Activated T-cell treated with anti-CD3 and anti-CD28 coated beads, Interleukin-2, amount 50 U/mL, for 72 hours (primary cell): ENCODE measurements at regions not wholly inside any gene's neighbourhood (a gene's known extent, or its start where the extent isn't known, plus 50 kb on each side); places are given as distances from the start of the nearest gene placed in this dataset.

Source experiments
- ATAC-seq, 2 donors: fragments of 150-1000 bp; cut with Tn5 transposase; replicated peaks in 1 of 2; 2 replicates each; pipeline ENCODE4 v1.10.0; 2021; ENCODE audit warnings: moderate library complexity in 2 of 2, mild to moderate bottlenecking in 1 of 2
- DNase-seq, 2 donors: peaks; one replicate each; pipeline ENCODE4 v3.0.0; 2021 to 2022; ENCODE audit warnings: mixed read lengths in 1 of 2
- H3K27ac Mint-ChIP-seq: one replicate; pipeline ENCODE4 v1.8.0; 2022; ENCODE audit warnings: mild to moderate bottlenecking, moderate library complexity, mixed read lengths
- H3K27me3 Mint-ChIP-seq: one replicate; pipeline ENCODE4 v1.8.0; 2022; ENCODE audit warnings: low read depth, mixed read lengths
- H3K36me3 Mint-ChIP-seq, 2 donors: one replicate each; pipeline ENCODE4 v1.8.0; 2022; ENCODE audit warnings: mixed read lengths in 2 of 2, mild to moderate bottlenecking in 1 of 2; ENCODE audit not compliant: insufficient read depth in 2 of 2
- H3K4me1 Mint-ChIP-seq: one replicate; pipeline ENCODE4 v1.8.0; 2022; ENCODE audit warnings: low read depth, mixed read lengths
- H3K4me3 Mint-ChIP-seq, 2 donors: one replicate each; pipeline ENCODE4 v1.8.0; 2022; ENCODE audit warnings: mild to moderate bottlenecking in 2 of 2, mixed read lengths in 2 of 2, moderate library complexity in 2 of 2
- H3K9me3 Mint-ChIP-seq, 2 donors: one replicate each; pipeline ENCODE4 v1.8.0; 2022; ENCODE audit warnings: mixed read lengths in 2 of 2

DNA sequence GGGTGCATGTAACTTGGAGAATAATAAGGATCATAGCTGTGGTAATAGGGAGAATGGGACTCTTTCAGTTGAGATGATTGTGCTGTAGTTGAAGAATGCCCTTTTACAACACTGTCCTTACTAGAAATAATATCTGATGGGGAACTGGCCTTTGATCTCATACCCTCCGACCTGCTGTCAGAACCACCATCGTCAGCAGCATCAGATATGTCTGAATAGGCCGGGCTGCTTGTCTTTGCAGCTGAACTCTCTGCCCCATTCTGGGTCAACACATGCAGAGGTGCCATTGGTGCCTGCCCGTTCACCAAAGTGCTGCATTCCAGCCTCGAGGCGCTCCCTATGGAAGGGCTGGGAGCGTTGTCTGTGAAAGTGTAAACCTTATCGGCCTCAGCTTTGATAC, 99.1 kb downstream of the ZNF608 start:
- Mint-ChIP-seq H3K27me3 (peaks cover 58% of the 10 kb centered on the region), H3K4me1 (peaks cover 15% of the 10 kb centered on the region), H3K4me3 (no peak overlapping the region), H3K36me3 (no peaks in the 10 kb centered on the region), H3K27ac (no peak overlapping the region), H3K9me3 (no peaks in the 10 kb centered on the region)
- DNase-seq = no peak
- no peak for ATAC-seq

DNA sequence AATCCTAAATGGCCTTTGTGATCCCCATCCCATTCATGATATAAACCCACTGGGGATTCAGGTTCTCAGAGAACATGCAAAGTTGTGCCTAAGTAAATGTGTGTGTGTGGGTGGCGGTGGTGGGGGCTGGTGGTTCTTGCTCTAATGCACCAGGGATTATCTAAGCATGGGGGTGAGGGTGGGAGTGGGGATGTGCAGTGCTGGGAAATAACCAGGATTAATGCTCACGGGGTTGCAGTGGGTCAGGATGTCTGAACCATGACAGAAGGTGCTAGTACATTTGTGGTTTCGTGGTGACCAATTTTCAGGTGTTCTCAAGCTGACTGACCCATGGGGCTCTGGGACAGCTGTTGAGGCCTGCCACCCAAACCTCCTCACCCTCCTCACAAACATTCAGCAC, 101.0 kb downstream of the ZNF608 start:
- peaks cover 15% of the 10 kb centered on the region for H3K4me1 Mint-ChIP-seq
- no peak overlapping the region for H3K4me3 Mint-ChIP-seq
- DNase-seq = no peak
- H3K27ac Mint-ChIP-seq = no peak overlapping the region
- no peaks in the 10 kb centered on the region for H3K9me3 Mint-ChIP-seq
- no peaks in the 10 kb centered on the region for H3K36me3 Mint-ChIP-seq
- no peak for ATAC-seq
- peaks cover 66% of the 10 kb centered on the region for H3K27me3 Mint-ChIP-seq

DNA sequence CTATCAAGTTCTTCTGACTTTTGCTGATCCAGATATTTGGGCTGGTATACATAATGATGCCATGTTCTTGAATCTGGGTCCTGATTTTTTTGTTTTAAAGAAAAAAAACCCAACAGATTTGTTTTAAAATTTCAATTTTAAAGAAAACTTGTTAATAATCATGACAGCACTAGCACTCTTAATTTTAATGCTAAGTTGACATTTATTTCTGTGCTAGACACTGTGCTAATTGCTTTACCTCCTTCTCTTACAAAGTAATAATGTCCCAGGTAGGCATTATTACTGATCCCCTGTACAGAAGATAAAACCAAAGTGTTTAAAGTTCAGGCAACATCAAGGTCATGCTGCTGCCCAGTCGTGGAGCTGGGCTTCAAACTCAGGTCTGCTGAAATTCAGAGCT, 101.9 kb downstream of the ZNF608 start:
- Mint-ChIP-seq H3K4me1 (peaks cover 7% of the 10 kb centered on the region), H3K36me3 (no peaks in the 10 kb centered on the region), H3K27ac (no peak overlapping the region), H3K4me3 (no peak overlapping the region), H3K9me3 (no peaks in the 10 kb centered on the region), H3K27me3 (peaks cover 66% of the 10 kb centered on the region)
- ATAC-seq = no peak
- no peak for DNase-seq

DNA sequence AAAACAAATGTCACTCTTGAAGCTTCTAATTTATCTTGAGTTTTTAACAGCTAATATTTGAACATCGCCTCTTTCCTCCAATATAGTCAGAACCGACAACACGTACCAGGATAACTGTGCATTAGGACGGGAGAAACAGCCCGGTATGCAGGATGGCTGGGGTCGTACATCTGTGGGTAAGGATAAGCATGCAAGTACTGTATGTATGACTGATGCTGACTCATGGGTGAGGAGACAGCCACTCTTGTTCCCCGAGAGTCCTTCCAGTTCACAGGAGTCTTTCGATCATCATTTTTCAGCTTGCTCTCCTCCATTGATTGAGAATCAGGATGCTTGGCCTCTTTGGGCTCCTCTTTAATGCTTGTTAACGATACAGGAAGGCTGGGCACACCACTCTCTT, 102.3 kb downstream of the ZNF608 start:
- DNase-seq = no peak
- no peak for ATAC-seq
- peaks cover 66% of the 10 kb centered on the region for H3K27me3 Mint-ChIP-seq
- no peaks in the 10 kb centered on the region for H3K9me3 Mint-ChIP-seq
- H3K27ac Mint-ChIP-seq = no peak overlapping the region
- H3K4me1 Mint-ChIP-seq = peaks cover 2% of the 10 kb centered on the region
- no peak overlapping the region for H3K4me3 Mint-ChIP-seq
- no peaks in the 10 kb centered on the region for H3K36me3 Mint-ChIP-seq

DNA sequence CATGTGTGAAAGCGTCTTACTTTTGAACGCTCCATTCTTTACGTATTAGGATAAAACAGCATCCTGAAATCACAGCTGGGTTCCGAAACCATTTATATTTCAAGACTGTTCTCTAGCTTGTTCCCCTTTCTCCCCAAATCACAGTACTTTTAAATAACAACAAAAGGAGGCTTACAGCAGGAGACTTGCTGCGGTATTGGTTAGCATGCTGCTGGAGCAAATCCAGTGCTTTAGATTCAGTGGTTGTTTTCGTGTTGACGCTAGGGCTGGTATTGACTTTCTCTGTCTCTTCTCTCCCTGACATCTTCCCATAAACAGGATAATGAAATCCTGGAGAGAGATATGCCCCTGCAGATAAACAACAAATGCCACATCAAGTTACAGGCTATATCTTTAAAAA, 103.1 kb downstream of the ZNF608 start:
- Mint-ChIP-seq H3K9me3 (no peaks in the 10 kb centered on the region), H3K27me3 (peaks cover 59% of the 10 kb centered on the region)
- ATAC-seq = no peak

DNA sequence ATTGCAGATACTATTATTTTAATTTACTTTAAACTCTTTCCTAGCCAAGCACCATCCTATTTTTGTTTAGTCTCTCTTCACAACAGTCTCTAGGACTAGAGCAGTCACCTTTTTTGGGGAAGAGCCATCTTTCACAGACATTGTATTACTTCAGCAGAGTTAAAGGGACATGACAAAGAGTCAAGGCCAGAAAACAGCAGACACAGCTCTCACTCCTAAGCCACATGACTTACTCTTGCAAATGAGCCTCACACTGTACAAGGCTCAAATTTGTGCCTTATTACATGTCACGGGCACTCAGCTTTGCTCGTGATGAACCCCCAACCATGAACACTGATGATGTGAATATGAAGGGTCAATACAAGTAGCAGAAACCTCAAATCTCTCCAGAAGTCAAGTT, 104.3 kb downstream of the ZNF608 start:
- H3K4me1 Mint-ChIP-seq = no peaks in the 10 kb centered on the region
- H3K27ac Mint-ChIP-seq = no peak overlapping the region
- ATAC-seq = no peak
- no peaks in the 10 kb centered on the region for H3K36me3 Mint-ChIP-seq
- no peak overlapping the region for H3K4me3 Mint-ChIP-seq
- no peak for DNase-seq
- H3K27me3 Mint-ChIP-seq = peaks cover 47% of the 10 kb centered on the region
- no peaks in the 10 kb centered on the region for H3K9me3 Mint-ChIP-seq

More for the DNA sequence above, 103.1 kb downstream of the ZNF608 start:
- no peak for DNase-seq
- Mint-ChIP-seq H3K27ac (no peak overlapping the region), H3K4me3 (no peak overlapping the region), H3K4me1 (no peaks in the 10 kb centered on the region), H3K36me3 (no peaks in the 10 kb centered on the region)

DNA sequence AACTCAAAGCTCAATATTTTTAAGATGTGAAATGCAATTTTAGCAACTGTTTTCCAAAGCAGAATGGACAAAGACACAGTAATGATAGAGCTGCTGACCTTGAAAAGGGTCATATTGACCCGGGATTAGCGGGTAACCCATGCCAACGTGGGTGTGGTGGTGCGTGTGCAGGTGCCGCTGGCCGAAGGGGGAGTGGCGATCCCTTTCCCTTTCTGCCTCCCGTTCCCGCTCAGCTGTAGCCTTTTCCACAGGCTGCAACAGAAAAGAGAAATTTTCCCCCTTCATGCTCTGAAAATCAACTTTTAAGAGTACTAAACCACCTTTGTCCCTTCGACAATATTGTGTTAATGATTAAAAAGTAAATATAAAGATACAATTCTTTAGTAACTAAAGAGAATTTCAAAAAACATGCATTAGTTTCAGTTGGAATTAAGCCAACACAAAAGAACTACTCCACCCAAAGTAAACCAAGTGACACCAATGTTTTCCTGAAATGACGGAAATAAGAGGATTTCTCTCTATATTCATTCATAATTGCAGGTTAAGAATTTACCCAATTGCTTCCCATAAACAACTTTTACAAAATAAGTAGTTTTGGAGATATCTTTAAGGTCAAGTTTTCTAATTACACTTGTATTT, 105.2 kb downstream of the ZNF608 start:
- no peaks in the 10 kb centered on the region for H3K9me3 Mint-ChIP-seq
- no peak for ATAC-seq
- H3K4me1 Mint-ChIP-seq = no peaks in the 10 kb centered on the region
- DNase-seq = no peak
- H3K36me3 Mint-ChIP-seq = no peaks in the 10 kb centered on the region
- H3K4me3 Mint-ChIP-seq = no peak overlapping the region
- H3K27me3 Mint-ChIP-seq = peaks cover 40% of the 10 kb centered on the region
- H3K27ac Mint-ChIP-seq = no peak overlapping the region

DNA sequence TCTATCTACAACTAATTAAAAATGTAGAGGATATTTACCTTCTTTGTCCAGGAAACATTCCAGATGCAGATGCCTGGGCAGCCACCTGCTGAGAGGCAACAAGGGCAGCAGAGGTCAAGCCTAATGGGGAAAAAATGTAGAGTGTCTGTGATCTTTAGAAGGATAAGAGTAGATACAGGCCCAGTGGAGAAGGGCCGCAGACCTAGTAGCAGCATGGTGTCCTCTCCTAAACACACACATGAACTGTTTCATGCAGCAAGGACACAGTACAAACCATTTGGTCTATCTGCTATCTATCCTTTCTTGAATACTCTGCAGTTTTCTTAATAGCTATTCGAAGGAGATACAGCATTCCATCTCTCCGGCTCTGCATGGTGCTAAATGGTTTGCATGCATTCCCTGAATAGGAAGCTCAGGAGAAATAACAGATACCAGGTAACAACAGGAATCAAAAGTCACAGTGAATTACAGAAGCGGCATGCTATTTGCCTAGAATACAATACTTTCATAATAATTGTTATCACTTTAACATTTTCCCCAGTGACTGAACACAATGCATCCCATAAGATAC, 107.3 kb downstream of the ZNF608 start:
- H3K27ac Mint-ChIP-seq = no peak overlapping the region
- H3K27me3 Mint-ChIP-seq = peaks cover 39% of the 10 kb centered on the region
- DNase-seq (no peak), ATAC-seq (no peak)
- H3K9me3 Mint-ChIP-seq = no peaks in the 10 kb centered on the region
- H3K4me3 Mint-ChIP-seq = no peak overlapping the region
- no peaks in the 10 kb centered on the region for H3K4me1 Mint-ChIP-seq
- no peaks in the 10 kb centered on the region for H3K36me3 Mint-ChIP-seq

DNA sequence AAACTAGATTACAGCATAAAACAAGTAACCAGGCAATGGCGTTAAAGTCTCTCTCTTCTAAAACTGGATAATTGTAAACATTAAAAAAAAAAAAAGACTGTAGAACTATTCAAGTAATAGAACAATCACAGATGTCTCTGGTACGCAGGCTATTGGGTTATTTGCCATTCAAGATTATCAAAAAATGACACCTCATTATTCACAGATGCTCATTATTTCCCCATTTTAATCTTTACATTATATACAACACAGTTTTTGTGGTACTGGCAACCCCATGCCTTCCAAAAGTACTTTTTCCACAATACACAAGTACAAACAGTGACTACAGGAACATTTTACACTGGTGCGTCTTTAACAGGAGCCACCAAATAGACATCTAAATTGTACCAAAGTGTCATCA, 109.4 kb downstream of the ZNF608 start:
- Mint-ChIP-seq H3K4me1 (no peaks in the 10 kb centered on the region), H3K27me3 (peaks cover 31% of the 10 kb centered on the region), H3K4me3 (no peak overlapping the region), H3K36me3 (no peaks in the 10 kb centered on the region), H3K27ac (no peak overlapping the region), H3K9me3 (peaks cover 0 to 3% of the 10 kb centered on the region in 2 donors)
- ATAC-seq = no peak
- no peak for DNase-seq

DNA sequence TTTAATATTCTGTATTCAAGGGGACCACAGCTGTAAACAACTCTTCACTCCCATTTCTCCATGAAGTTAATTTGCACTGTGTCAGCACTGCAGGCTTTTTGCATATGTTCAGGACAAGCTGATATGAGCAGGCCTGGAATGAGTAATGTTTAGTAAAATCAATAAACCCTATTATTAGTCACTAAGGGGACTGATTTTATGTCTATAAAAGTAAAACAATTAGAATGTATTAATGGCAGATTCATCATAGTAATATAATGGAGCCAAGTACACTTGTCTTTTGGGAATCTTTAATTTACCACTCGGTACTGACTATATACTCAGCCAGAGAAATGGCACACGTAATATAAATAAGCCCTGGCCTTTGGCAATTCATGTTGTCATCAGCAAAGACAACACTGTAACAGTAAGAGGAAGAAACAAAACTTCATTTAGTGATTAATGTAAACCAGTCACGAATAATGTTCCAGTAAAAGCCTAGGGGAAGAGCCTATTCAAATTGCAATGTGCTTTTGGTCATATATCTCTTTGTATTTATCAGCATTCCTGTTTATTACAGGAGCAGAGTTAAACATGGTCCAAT, 111.6 kb downstream of the ZNF608 start:
- Mint-ChIP-seq H3K9me3 (peaks cover 0 to 3% of the 10 kb centered on the region in 2 donors), H3K4me1 (no peaks in the 10 kb centered on the region), H3K27ac (no peak overlapping the region), H3K36me3 (no peaks in the 10 kb centered on the region), H3K4me3 (no peak overlapping the region), H3K27me3 (peaks cover 27% of the 10 kb centered on the region)
- no peak for ATAC-seq
- DNase-seq = no peak

DNA sequence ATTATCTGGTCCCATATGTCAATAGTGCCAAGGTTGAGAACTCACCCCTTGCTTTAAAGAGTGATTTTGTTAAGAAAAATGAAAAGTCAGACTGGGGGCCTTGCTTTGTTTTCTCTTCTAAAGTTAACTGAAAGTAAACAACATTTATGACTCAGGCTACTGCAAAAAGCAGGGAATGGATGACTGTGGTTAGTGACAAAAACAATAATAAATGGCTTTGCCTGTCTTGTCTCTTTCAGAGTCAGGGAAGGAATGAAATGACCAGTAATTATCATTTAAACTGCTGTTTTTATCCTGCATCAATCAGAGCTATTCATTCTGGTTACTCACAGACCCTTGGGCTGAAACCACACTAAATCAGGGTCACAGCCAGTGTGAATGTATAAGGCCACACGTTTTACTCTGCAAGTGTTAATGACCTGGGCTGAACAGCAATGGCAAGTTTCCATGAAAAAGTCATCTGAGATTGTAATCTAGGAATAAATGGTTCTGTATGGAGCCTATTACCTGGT, 112.2 kb downstream of the ZNF608 start:
- H3K27ac Mint-ChIP-seq = no peak overlapping the region
- peaks cover 24% of the 10 kb centered on the region for H3K27me3 Mint-ChIP-seq
- peaks cover 0 to 3% of the 10 kb centered on the region in 2 donors for H3K9me3 Mint-ChIP-seq
- no peak overlapping the region for H3K4me3 Mint-ChIP-seq
- no peaks in the 10 kb centered on the region for H3K36me3 Mint-ChIP-seq
- ATAC-seq = no peak
- DNase-seq = no peak
- no peaks in the 10 kb centered on the region for H3K4me1 Mint-ChIP-seq

DNA sequence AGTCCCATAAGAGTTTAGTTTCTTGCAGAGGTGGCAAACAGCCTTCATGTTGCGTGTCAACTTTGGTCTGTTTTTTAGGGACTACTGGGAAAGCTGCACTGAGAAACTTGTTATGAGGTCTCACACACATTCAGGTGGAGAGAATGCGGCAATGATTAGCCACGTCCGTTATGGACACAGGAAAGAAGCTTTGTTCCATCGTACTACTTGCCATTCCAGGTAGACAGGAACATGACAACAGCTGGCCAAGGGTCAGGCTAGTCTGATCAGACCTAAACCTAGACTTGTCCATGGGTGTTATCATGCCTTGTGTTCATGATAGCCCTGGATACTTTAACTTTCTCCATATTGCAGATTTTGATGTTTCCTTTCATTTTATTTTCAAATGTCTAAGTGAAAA, 113.2 kb downstream of the ZNF608 start:
- no peak for ATAC-seq
- Mint-ChIP-seq H3K9me3 (peaks cover 0 to 3% of the 10 kb centered on the region in 2 donors), H3K27me3 (peaks cover 26% of the 10 kb centered on the region), H3K4me1 (no peaks in the 10 kb centered on the region), H3K27ac (no peak overlapping the region), H3K4me3 (no peak overlapping the region), H3K36me3 (no peaks in the 10 kb centered on the region)
- DNase-seq = no peak

DNA sequence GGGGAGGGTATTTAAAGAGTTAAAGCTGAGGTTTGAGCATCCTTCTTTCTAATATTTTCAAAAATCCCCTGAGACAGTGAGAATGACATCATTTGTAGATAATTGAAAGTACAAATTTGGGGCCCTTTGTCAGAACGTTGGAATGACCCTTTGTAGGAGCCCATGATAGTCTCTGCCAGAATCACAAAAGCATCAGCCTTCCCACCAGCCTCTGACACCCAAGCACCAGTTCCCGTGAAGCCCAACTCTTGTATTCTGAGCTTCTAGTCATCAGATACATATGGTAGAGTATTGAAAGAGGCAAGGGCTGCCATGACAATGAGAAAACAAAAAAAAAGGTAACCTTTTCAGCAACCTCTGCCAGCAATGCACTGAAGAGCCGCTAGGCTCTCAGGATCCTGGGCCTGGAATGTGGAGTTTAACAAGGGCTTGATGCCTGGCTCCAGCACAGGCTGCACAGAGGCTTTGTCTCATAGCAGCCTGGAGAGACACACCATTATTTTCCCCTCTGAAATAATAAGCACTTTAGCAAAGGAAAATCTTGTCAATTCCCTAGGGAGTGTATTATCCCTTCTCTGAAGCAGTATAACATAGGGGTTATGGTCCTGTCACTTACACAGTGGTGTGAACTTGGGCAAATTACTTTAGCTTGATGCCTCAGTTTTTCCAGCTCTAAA, 114.4 kb downstream of the ZNF608 start:
- no peaks in the 10 kb centered on the region for H3K36me3 Mint-ChIP-seq
- H3K9me3 Mint-ChIP-seq = peaks cover 0 to 3% of the 10 kb centered on the region in 2 donors
- no peak overlapping the region for H3K27ac Mint-ChIP-seq
- no peak overlapping the region for H3K4me3 Mint-ChIP-seq
- DNase-seq (no peak), ATAC-seq (no peak)
- peaks cover 33% of the 10 kb centered on the region for H3K27me3 Mint-ChIP-seq
- no peaks in the 10 kb centered on the region for H3K4me1 Mint-ChIP-seq
